GM23338 (cell line): ENCODE measurements at regions not wholly inside any gene's neighbourhood (a gene's known extent, or its start where the extent isn't known, plus 50 kb on each side); places are given as distances from the start of the nearest gene placed in this dataset.
"Not testable (repeated sequence)": the region's sequence is repeated elsewhere in the genome, so short reads cannot be mapped to it uniquely, and the experiment has no call there.

Experiments used
- CREB1 ChIP-seq: fragments of 250-450 bp; sonication (Bioruptor Pico); IDR thresholded peaks from 2 replicates; pipeline ENCODE4 v1.5.0; 2020; ENCODE audit warnings: low read depth, mild to moderate bottlenecking, moderate library complexity
- CTCF ChIP-seq, 2 experiments: fragments of 200-600 bp in 1 of 2; sonication (generic) in 1 of 2; conservative IDR thresholded peaks; 2 replicates each; pipeline versions ENCODE4 v1.5.1 to v1.6.1; 2016 to 2017; ENCODE audit warnings: antibody characterized with exemption in 2 of 2, low read depth in 2 of 2, mild to moderate bottlenecking in 2 of 2, moderate library complexity in 1 of 2
- EZH2 ChIP-seq: fragments of 200-600 bp; sonication (generic); IDR thresholded peaks from one replicate; pipeline ENCODE4 v1.8.0; 2017; ENCODE audit warnings: antibody characterized with exemption, mild to moderate bottlenecking, low read depth; ENCODE audit not compliant: unreplicated experiment
- EZH2phosphoT487 ChIP-seq: fragments of 200-600 bp; sonication (generic); IDR thresholded peaks from one replicate; pipeline ENCODE4 v1.8.1; 2018; ENCODE audit warnings: antibody characterized with exemption; ENCODE audit not compliant: unreplicated experiment
- JUNB ChIP-seq: IDR thresholded peaks from one replicate; pipeline ENCODE4 v1.6.1; 2016; ENCODE audit warnings: antibody characterized with exemption; ENCODE audit not compliant: unreplicated experiment
- POLR2AphosphoS5 ChIP-seq: IDR thresholded peaks from 2 replicates; pipeline ENCODE4 v1.6.1; 2016; ENCODE audit warnings: antibody characterized with exemption, low read depth
- REST ChIP-seq: IDR thresholded peaks from one replicate; pipeline ENCODE4 v1.6.1; 2018; ENCODE audit warnings: antibody characterized with exemption; ENCODE audit not compliant: unreplicated experiment
- STAT1 ChIP-seq: IDR thresholded peaks from one replicate; pipeline ENCODE4 v1.6.1; 2016; ENCODE audit warnings: antibody characterized with exemption; ENCODE audit not compliant: unreplicated experiment
- ZNF114 ChIP-seq: fragments of 250-450 bp; sonication (Bioruptor Pico); IDR thresholded peaks from 2 replicates; pipeline ENCODE4 v1.5.0; 2020; ENCODE audit warnings: mild to moderate bottlenecking, moderate library complexity
- TF ChIP-seq, protein P1 (sequence below): IDR thresholded peaks from 2 replicates; pipeline ENCODE4 v1.6.1; 2016; ENCODE audit warnings: antibody characterized with exemption
- TF ChIP-seq, protein P2 (sequence below): fragments of 250-450 bp; sonication (Bioruptor Pico); IDR thresholded peaks from 2 replicates; pipeline ENCODE4 v1.5.0; 2020; ENCODE audit warnings: mild to moderate bottlenecking, moderate library complexity

- not testable (repeated sequence) for TF ChIP-seq CTCF (conservative IDR thresholded peaks at IDR 0.05; ENCODE audit: low read depth in 2 of 2); REST; POLR2AphosphoS5; EZH2phosphoT487; EZH2; CREB1 (CRISPR knock-in tag); ZNF114 (CRISPR knock-in tag); STAT1; JUNB
- TF ChIP-seq, protein P1, sequence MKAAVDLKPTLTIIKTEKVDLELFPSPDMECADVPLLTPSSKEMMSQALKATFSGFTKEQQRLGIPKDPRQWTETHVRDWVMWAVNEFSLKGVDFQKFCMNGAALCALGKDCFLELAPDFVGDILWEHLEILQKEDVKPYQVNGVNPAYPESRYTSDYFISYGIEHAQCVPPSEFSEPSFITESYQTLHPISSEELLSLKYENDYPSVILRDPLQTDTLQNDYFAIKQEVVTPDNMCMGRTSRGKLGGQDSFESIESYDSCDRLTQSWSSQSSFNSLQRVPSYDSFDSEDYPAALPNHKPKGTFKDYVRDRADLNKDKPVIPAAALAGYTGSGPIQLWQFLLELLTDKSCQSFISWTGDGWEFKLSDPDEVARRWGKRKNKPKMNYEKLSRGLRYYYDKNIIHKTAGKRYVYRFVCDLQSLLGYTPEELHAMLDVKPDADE = not testable (repeated sequence)
- TF ChIP-seq, protein P2, sequence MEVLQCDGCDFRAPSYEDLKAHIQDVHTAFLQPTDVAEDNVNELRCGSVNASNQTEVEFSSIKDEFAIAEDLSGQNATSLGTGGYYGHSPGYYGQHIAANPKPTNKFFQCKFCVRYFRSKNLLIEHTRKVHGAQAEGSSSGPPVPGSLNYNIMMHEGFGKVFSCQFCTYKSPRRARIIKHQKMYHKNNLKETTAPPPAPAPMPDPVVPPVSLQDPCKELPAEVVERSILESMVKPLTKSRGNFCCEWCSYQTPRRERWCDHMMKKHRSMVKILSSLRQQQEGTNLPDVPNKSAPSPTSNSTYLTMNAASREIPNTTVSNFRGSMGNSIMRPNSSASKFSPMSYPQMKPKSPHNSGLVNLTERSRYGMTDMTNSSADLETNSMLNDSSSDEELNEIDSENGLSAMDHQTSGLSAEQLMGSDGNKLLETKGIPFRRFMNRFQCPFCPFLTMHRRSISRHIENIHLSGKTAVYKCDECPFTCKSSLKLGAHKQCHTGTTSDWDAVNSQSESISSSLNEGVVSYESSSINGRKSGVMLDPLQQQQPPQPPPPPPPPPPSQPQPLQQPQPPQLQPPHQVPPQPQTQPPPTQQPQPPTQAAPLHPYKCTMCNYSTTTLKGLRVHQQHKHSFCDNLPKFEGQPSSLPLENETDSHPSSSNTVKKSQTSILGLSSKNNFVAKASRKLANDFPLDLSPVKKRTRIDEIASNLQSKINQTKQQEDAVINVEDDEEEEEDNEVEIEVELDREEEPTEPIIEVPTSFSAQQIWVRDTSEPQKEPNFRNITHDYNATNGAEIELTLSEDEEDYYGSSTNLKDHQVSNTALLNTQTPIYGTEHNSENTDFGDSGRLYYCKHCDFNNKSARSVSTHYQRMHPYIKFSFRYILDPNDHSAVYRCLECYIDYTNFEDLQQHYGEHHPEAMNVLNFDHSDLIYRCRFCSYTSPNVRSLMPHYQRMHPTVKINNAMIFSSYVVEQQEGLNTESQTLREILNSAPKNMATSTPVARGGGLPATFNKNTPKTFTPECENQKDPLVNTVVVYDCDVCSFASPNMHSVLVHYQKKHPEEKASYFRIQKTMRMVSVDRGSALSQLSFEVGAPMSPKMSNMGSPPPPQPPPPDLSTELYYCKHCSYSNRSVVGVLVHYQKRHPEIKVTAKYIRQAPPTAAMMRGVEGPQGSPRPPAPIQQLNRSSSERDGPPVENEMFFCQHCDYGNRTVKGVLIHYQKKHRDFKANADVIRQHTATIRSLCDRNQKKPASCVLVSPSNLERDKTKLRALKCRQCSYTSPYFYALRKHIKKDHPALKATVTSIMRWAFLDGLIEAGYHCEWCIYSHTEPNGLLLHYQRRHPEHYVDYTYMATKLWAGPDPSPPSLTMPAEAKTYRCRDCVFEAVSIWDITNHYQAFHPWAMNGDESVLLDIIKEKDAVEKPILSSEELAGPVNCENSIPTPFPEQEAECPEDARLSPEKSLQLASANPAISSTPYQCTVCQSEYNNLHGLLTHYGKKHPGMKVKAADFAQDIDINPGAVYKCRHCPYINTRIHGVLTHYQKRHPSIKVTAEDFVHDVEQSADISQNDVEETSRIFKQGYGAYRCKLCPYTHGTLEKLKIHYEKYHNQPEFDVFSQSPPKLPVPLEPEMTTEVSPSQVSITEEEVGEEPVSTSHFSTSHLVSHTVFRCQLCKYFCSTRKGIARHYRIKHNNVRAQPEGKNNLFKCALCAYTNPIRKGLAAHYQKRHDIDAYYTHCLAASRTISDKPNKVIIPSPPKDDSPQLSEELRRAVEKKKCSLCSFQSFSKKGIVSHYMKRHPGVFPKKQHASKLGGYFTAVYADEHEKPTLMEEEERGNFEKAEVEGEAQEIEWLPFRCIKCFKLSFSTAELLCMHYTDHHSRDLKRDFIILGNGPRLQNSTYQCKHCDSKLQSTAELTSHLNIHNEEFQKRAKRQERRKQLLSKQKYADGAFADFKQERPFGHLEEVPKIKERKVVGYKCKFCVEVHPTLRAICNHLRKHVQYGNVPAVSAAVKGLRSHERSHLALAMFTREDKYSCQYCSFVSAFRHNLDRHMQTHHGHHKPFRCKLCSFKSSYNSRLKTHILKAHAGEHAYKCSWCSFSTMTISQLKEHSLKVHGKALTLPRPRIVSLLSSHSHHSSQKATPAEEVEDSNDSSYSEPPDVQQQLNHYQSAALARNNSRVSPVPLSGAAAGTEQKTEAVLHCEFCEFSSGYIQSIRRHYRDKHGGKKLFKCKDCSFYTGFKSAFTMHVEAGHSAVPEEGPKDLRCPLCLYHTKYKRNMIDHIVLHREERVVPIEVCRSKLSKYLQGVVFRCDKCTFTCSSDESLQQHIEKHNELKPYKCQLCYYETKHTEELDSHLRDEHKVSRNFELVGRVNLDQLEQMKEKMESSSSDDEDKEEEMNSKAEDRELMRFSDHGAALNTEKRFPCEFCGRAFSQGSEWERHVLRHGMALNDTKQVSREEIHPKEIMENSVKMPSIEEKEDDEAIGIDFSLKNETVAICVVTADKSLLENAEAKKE (CRISPR knock-in tag) = not testable (repeated sequence)
Measured at GRCh38 chr2:87602728-87603127, 145.2 kb upstream of the PLGLB2 start.
